OCI-LY1 (cell line): ENCODE measurements at regions not wholly inside any gene's neighbourhood (a gene's known extent, or its start where the extent isn't known, plus 50 kb on each side); places are given as distances from the start of the nearest gene placed in this dataset.

Experiments
- EZH2 ChIP-seq: fragments of 200-600 bp; sonication (generic), shearing (Covaris generic); IDR thresholded peaks from 2 replicates; pipeline ENCODE4 v1.8.0; 2017; ENCODE audit warnings: borderline replicate concordance, mixed run types, mild to moderate bottlenecking, antibody characterized with exemption, low read length, moderate library complexity, mixed read lengths
- TF ChIP-seq, protein P1 (sequence below): fragments of 200-600 bp; sonication (generic), shearing (Covaris generic); IDR thresholded peaks from 2 replicates; pipeline ENCODE4 v1.5.1; 2017; ENCODE audit warnings: mild to moderate bottlenecking, antibody characterized with exemption, low read length, moderate library complexity, mixed read lengths

DNA sequence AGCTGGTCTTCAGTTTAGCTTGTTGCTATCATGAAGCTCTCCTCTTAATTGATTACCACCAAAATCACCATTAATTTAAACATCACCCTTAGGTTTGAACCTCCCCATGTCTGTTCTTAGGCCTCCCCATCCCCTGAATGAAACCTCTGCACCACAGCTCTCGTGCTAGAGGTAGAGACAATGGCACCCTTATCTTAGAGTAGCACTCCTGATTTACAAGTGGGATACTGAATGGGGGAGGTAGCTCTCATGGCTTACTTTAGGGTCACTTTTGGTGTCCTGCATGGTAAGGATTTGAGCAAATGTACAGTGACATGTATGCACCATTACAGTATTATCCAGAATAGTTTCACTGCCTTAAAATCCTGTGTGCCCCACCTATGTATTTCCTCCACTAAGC is 115.6 kb upstream of the ADTRP start:
- TF ChIP-seq, protein P1, sequence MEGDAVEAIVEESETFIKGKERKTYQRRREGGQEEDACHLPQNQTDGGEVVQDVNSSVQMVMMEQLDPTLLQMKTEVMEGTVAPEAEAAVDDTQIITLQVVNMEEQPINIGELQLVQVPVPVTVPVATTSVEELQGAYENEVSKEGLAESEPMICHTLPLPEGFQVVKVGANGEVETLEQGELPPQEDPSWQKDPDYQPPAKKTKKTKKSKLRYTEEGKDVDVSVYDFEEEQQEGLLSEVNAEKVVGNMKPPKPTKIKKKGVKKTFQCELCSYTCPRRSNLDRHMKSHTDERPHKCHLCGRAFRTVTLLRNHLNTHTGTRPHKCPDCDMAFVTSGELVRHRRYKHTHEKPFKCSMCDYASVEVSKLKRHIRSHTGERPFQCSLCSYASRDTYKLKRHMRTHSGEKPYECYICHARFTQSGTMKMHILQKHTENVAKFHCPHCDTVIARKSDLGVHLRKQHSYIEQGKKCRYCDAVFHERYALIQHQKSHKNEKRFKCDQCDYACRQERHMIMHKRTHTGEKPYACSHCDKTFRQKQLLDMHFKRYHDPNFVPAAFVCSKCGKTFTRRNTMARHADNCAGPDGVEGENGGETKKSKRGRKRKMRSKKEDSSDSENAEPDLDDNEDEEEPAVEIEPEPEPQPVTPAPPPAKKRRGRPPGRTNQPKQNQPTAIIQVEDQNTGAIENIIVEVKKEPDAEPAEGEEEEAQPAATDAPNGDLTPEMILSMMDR: no peak
- no peak for TF ChIP-seq EZH2
